B cell (primary cell): ENCODE measurements at regions not wholly inside any gene's neighbourhood (a gene's known extent, or its start where the extent isn't known, plus 50 kb on each side); places are given as distances from the start of the nearest gene placed in this dataset.

Experiments
- EZH2 ChIP-seq: IDR thresholded peaks from 2 replicates; pipeline ENCODE4 v1.6.1; 2012; ENCODE audit warnings: borderline replicate concordance, low read depth, mild to moderate bottlenecking, moderate library complexity, low read length; ENCODE audit not compliant: insufficient read depth, poor library complexity, severe bottlenecking
- TF ChIP-seq, protein P1 (sequence below): fragments of 200-600 bp; IDR thresholded peaks from one replicate; pipeline ENCODE4 v1.8.0; 2022; ENCODE audit warnings: antibody characterized with exemption, mild to moderate bottlenecking

DNA sequence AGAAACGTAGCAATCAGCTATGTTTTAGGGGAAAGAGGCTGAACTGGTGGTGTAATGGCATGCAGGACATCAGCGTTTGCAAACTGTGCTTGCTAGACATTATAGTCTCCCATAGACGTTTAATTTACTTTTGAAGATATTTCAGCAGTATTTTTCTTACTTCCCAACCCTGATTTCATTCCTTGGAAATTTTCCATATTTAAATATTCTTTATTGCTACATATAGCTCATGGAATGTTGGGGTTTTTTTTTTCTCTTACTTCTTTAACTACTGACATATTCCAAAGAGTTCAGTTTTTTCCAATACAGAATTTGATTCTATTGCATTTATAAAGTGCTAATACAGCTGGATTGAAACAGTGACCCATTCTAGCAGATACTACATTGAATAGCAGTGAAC lies 694.4 kb upstream of the CITED2 start:
- TF ChIP-seq, protein P1, sequence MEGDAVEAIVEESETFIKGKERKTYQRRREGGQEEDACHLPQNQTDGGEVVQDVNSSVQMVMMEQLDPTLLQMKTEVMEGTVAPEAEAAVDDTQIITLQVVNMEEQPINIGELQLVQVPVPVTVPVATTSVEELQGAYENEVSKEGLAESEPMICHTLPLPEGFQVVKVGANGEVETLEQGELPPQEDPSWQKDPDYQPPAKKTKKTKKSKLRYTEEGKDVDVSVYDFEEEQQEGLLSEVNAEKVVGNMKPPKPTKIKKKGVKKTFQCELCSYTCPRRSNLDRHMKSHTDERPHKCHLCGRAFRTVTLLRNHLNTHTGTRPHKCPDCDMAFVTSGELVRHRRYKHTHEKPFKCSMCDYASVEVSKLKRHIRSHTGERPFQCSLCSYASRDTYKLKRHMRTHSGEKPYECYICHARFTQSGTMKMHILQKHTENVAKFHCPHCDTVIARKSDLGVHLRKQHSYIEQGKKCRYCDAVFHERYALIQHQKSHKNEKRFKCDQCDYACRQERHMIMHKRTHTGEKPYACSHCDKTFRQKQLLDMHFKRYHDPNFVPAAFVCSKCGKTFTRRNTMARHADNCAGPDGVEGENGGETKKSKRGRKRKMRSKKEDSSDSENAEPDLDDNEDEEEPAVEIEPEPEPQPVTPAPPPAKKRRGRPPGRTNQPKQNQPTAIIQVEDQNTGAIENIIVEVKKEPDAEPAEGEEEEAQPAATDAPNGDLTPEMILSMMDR, result no peak
- no peak for TF ChIP-seq EZH2
